ENCODE measurements at regions not wholly inside any gene's neighbourhood (a gene's known extent, or its start where the extent isn't known, plus 50 kb on each side); places are given as distances from the start of the nearest gene placed in this dataset.
A peak's percentile ranks its signal among the peaks of the same experiment; 100 is the strongest.

DNA sequence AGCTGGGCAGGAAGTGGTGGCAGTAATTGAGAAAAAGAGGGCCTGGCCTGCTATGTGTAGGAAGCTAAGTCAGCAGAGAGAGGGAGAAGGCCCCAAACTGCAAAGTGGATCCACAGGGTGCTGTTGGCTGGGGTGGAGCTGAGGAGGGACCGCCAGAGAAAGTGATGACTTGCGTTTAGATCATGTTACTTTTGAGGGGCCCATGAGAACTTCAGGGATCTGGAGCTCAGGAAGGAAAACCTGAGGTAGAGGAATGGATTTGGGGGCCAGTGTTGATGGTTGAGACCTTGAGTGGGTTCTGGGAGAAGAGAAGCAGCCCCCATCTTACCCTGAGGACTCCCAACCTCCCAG, 155.5 kb downstream of the MRPL14 start:
- H3K9me3 ChIP-seq (ENCODE audit: insufficient read depth, low read length, severe bottlenecking), result peaks cover 8% of the 10 kb centered on the region
- no peaks in the 10 kb centered on the region for H3K36me3 ChIP-seq (ENCODE audit: insufficient read depth, low read length)
- no peak overlapping the region for H3K4me2 ChIP-seq (ENCODE audit: insufficient read depth, low read length)
- 0 out of 2 replicates have a peak, but pooled peaks cover 4% of the 10 kb centered on the region for H4K20me1 ChIP-seq (ENCODE audit: insufficient read depth, low read length)
- H2AFZ ChIP-seq (ENCODE audit: low read depth, low read length), result no peak overlapping the region
- no peak overlapping the region for H3K27ac ChIP-seq (ENCODE audit: low read length)
- H3K4me3 ChIP-seq (ENCODE audit: low read depth in 1 of 2, low read length in 2 of 2), result no peak overlapping the region
- H3K79me2 ChIP-seq (ENCODE audit: insufficient read depth, low read length), result no peaks in the 10 kb centered on the region
- H3K9ac ChIP-seq (ENCODE audit: low read depth, low read length), result no peak overlapping the region
- DNase-seq (no peak), ATAC-seq (ENCODE audit: insufficient read depth, low read depth) (no peak; the same call in 2 of the 3 replicates)
- TF ChIP-seq, protein P1, sequence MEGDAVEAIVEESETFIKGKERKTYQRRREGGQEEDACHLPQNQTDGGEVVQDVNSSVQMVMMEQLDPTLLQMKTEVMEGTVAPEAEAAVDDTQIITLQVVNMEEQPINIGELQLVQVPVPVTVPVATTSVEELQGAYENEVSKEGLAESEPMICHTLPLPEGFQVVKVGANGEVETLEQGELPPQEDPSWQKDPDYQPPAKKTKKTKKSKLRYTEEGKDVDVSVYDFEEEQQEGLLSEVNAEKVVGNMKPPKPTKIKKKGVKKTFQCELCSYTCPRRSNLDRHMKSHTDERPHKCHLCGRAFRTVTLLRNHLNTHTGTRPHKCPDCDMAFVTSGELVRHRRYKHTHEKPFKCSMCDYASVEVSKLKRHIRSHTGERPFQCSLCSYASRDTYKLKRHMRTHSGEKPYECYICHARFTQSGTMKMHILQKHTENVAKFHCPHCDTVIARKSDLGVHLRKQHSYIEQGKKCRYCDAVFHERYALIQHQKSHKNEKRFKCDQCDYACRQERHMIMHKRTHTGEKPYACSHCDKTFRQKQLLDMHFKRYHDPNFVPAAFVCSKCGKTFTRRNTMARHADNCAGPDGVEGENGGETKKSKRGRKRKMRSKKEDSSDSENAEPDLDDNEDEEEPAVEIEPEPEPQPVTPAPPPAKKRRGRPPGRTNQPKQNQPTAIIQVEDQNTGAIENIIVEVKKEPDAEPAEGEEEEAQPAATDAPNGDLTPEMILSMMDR (IDR thresholded peaks at IDR 0.05; ENCODE audit: borderline replicate concordance, extremely low read depth, low read length, poor library complexity, severe bottlenecking), result no peak
- no peak for TF ChIP-seq EZH2 (IDR thresholded peaks at IDR 0.05; ENCODE audit: borderline replicate concordance, low read depth, low read length, severe bottlenecking)
- peaks cover 16% of the 10 kb centered on the region for H3K27me3 ChIP-seq (ENCODE audit: insufficient read depth, low read length, poor library complexity)
- H3K4me1 ChIP-seq (ENCODE audit: insufficient read depth, low read length), result no peaks in the 10 kb centered on the region

DNA sequence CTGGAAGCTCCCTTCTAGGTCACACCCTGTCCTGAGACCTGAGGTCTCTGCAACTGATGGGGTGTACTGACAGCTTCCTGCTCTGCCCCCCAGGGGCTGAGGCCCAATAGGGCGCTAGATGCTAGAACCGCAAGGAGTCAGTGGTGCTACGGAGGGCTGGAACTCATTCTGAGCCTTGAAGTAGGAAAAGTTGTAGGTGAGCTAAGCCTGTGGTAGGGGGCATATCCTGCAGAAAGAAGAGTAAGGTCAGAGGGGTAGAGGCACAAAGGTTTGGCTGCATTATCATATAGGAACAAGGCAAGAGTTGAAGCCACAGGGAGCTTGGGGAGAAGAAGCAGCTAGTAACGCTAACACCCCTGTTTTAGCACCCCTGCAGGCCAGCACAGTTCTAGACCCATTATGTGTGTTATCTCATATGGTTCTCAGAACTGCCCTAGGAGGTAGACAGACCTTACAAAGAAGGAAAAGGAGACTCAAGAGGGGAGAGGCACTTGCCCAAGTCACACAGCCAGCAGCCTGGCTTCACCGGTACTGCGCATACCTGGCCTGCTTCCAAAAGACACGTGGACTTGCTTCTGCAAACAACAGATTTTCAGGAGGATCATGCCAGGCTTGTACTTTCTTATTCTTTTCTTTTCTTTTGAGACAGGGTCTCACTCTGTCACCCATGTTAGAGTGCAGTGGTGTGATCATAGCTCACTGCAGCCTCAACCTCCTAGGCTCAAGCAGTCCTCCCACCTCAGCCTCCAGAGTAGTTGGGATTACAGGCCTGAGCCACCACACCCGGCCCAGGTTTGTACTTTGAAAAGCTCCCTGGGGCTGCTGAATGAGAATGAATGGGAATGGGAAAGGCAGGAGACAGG, 156.1 kb downstream of the MRPL14 start:
- Histone ChIP-seq H3K27ac (ENCODE audit: low read length) (no peak overlapping the region), H4K20me1 (ENCODE audit: insufficient read depth, low read length) (0 out of 2 replicates have a peak, but pooled peaks cover 4% of the 10 kb centered on the region), H3K27me3 (ENCODE audit: insufficient read depth, low read length, poor library complexity) (peaks cover 13% of the 10 kb centered on the region), H3K9me3 (ENCODE audit: insufficient read depth, low read length, severe bottlenecking) (peaks cover 4% of the 10 kb centered on the region), H3K4me2 (ENCODE audit: insufficient read depth, low read length) (no peak overlapping the region), H3K4me1 (ENCODE audit: insufficient read depth, low read length) (no peaks in the 10 kb centered on the region), H3K4me3 (ENCODE audit: low read depth in 1 of 2, low read length in 2 of 2) (no peak overlapping the region), H3K79me2 (ENCODE audit: insufficient read depth, low read length) (no peaks in the 10 kb centered on the region), H2AFZ (ENCODE audit: low read depth, low read length) (no peak overlapping the region), H3K9ac (ENCODE audit: low read depth, low read length) (no peak overlapping the region), H3K36me3 (ENCODE audit: insufficient read depth, low read length) (no peaks in the 10 kb centered on the region)
- TF ChIP-seq EZH2 (IDR thresholded peaks at IDR 0.05; ENCODE audit: borderline replicate concordance, low read depth, low read length, severe bottlenecking), result no peak
- TF ChIP-seq, protein P1 (IDR thresholded peaks at IDR 0.05; ENCODE audit: borderline replicate concordance, extremely low read depth, low read length, poor library complexity, severe bottlenecking), result no peak
- ATAC-seq (ENCODE audit: insufficient read depth, low read depth) (0 out of 3 replicates have a peak, but pooled peaks have one; percentile 9), DNase-seq (no peak)

DNA sequence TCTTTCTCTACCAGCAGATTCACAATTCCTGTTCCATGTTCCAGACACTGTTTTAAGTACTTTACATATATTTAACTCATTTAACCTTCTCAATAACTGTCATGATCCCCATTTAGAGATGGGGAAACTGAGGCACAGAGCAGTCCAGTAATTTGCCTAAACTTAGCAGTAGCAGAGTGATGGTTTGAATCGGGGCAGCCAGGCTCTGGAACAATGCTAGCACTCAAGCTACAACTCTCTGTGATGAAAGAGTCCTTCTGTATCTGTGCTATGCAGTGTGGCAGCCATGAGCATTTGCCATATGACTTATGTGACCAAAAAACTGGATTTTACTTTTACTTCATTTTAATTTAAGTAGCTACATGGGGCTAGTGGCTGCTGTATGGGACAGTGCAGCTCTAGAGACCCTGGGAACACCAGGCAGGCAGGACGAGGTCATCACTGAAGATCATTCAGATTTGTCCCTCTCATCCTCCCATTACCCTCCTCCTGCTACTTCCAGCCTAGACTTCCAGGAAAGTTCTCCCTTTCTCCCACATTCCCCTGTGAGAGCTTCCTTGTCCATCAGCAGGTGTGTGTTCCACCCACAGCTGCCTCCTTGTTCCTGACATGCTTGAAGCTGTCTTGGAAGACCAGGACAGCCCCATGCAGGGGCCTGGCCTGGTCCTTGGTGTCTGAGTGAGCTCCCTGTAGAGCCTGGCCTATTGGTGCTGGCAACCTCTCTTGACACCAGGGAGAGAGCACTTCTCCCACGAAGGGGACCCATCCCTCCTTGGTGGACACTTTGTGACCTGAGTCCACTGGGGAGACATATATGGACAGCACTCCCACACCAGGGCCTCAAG, 157.0 kb downstream of the MRPL14 start:
- no peak overlapping the region for H3K9ac ChIP-seq (ENCODE audit: low read depth, low read length)
- ATAC-seq (ENCODE audit: insufficient read depth, low read depth), result no peak

More for the DNA sequence above, 157.0 kb downstream of the MRPL14 start:
- H3K79me2 ChIP-seq (ENCODE audit: insufficient read depth, low read length), result no peaks in the 10 kb centered on the region
- H3K4me2 ChIP-seq (ENCODE audit: insufficient read depth, low read length), result no peak overlapping the region
- TF ChIP-seq EZH2 (IDR thresholded peaks at IDR 0.05; ENCODE audit: borderline replicate concordance, low read depth, low read length, severe bottlenecking), result no peak
- TF ChIP-seq, protein P1 (IDR thresholded peaks at IDR 0.05; ENCODE audit: borderline replicate concordance, extremely low read depth, low read length, poor library complexity, severe bottlenecking), result no peak
- H3K9me3 ChIP-seq (ENCODE audit: insufficient read depth, low read length, severe bottlenecking), result no peaks in the 10 kb centered on the region
- no peaks in the 10 kb centered on the region for H3K4me1 ChIP-seq (ENCODE audit: insufficient read depth, low read length)
- H3K36me3 ChIP-seq (ENCODE audit: insufficient read depth, low read length), result no peaks in the 10 kb centered on the region
- 0 out of 2 replicates have a peak, but pooled peaks cover 4% of the 10 kb centered on the region for H4K20me1 ChIP-seq (ENCODE audit: insufficient read depth, low read length)
- no peak overlapping the region for H3K27ac ChIP-seq (ENCODE audit: low read length)
- no peak overlapping the region for H2AFZ ChIP-seq (ENCODE audit: low read depth, low read length)
- no peak for DNase-seq
- H3K4me3 ChIP-seq (ENCODE audit: low read depth in 1 of 2, low read length in 2 of 2), result no peak overlapping the region
- H3K27me3 ChIP-seq (ENCODE audit: insufficient read depth, low read length, poor library complexity), result peaks cover 13% of the 10 kb centered on the region

All from DND-41 (cell line).